ENCODE measurements at regions not wholly inside any gene's neighbourhood (a gene's known extent, or its start where the extent isn't known, plus 50 kb on each side); places are given as distances from the start of the nearest gene placed in this dataset.
"Not testable (repeated sequence)": the region's sequence is repeated elsewhere in the genome, so short reads cannot be mapped to it uniquely, and the experiment has no call there.

- not testable (repeated sequence) for TF ChIP-seq CTCF (IDR thresholded peaks at IDR 0.05; ENCODE audit: poor library complexity); EZH2phosphoT487 (IDR thresholded peaks at IDR 0.05; ENCODE audit: low read depth, severe bottlenecking, unreplicated experiment)
These were observed 65.1 kb upstream of the SAMD11 start for GRCh38 chr1:858649-859041.
